Loucy (cell line): ENCODE measurements at regions not wholly inside any gene's neighbourhood (a gene's known extent, or its start where the extent isn't known, plus 50 kb on each side); places are given as distances from the start of the nearest gene placed in this dataset.
"Not testable (repeated sequence)": the region's sequence is repeated elsewhere in the genome, so short reads cannot be mapped to it uniquely, and the experiment has no call there.

Source experiments
- H2AFZ ChIP-seq: fragments of 200-600 bp; sonication (generic); 2 replicates; pipeline ENCODE4 v1.6.0; 2016; ENCODE audit warnings: antibody characterized with exemption, mild to moderate bottlenecking, low read length, moderate library complexity
- H3F3A ChIP-seq: fragments of 200-600 bp; 2 replicates; pipeline ENCODE4 v1.6.0; 2016; ENCODE audit warnings: antibody characterized with exemption, low read depth, mild to moderate bottlenecking
- H3K27me3 ChIP-seq: fragments of 200-600 bp; sonication (generic); 2 replicates; pipeline ENCODE4 v1.6.1; 2014; ENCODE audit warnings: low read length, mild to moderate bottlenecking; ENCODE audit not compliant: insufficient read depth, poor library complexity, severe bottlenecking
- H3K36me3 ChIP-seq: fragments of 200-600 bp; sonication (generic); 2 replicates; pipeline ENCODE4 v1.6.1; 2016; ENCODE audit warnings: low read length; ENCODE audit not compliant: insufficient read depth
- H3K4me1 ChIP-seq: fragments of 200-600 bp; sonication (generic); 2 replicates; pipeline ENCODE4 v1.5.1; 2014; ENCODE audit warnings: low read length, mild to moderate bottlenecking; ENCODE audit not compliant: insufficient read depth, poor library complexity, severe bottlenecking
- H3K4me2 ChIP-seq: fragments of 200-600 bp; sonication (generic); 2 replicates; pipeline ENCODE4 v1.6.0; 2014; ENCODE audit warnings: antibody characterized with exemption, low read length, low read depth, mild to moderate bottlenecking; ENCODE audit not compliant: poor library complexity, severe bottlenecking
- H3K4me3 ChIP-seq: fragments of 200-600 bp; sonication (generic); 2 replicates; pipeline ENCODE4 v1.5.1; 2014; ENCODE audit warnings: low read length, mild to moderate bottlenecking, mixed read lengths; ENCODE audit not compliant: poor library complexity, severe bottlenecking
- H3K79me2 ChIP-seq: fragments of 200-600 bp; sonication (generic); 2 replicates; pipeline ENCODE4 v1.6.1; 2014; ENCODE audit warnings: low read length; ENCODE audit not compliant: insufficient read depth
- H3K9ac ChIP-seq: fragments of 200-600 bp; sonication (generic); 2 replicates; pipeline ENCODE4 v1.6.0; 2014; ENCODE audit warnings: mild to moderate bottlenecking, low read depth, low read length, moderate library complexity; ENCODE audit not compliant: poor library complexity, severe bottlenecking
- H3K9me2 ChIP-seq: fragments of 200-600 bp; sonication (generic); replicated peaks from 2 replicates; pipeline ENCODE4 v1.6.1; 2016; ENCODE audit warnings: low read depth, low read length, mixed read lengths
- H3K9me3 ChIP-seq: fragments of 200-600 bp; sonication (generic); 2 replicates; pipeline ENCODE4 v1.6.1; 2014; ENCODE audit warnings: mild to moderate bottlenecking, antibody characterized with exemption, low read length, low read depth; ENCODE audit not compliant: insufficient read depth
- H4K20me1 ChIP-seq: fragments of 200-600 bp; sonication (generic); 2 replicates; pipeline ENCODE4 v1.6.0; 2014; ENCODE audit warnings: antibody characterized with exemption, low read length, mild to moderate bottlenecking; ENCODE audit not compliant: insufficient read depth, poor library complexity, severe bottlenecking
- CTCF ChIP-seq: fragments of 200-600 bp; sonication (generic); conservative IDR thresholded peaks from 2 replicates; pipeline ENCODE4 v1.5.1; 2014; ENCODE audit warnings: mild to moderate bottlenecking, antibody characterized with exemption, low read length
- EZH2phosphoT487 ChIP-seq: fragments of 200-600 bp; IDR thresholded peaks from 2 replicates; pipeline ENCODE4 v1.6.1; 2018; ENCODE audit warnings: antibody characterized with exemption, mild to moderate bottlenecking, moderate library complexity, borderline replicate concordance

DNA sequence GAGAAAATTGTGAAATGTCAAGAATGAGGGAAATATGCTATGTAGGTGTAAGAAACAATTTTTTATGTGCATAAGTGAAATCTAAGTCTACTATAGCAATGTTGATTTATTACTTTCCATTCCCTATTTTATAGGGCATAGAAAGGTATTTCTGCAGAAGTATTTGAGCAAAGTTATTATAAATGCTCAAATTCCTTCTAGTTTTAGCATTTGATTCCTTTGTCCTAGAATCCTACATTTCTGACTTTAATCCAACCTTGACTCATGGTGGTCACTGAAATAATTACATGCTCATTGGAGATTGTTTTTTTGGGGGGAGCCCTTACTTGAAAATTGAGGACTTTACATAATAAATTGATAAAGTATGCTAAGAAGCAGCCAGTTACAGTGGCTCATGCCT, 716.6 kb upstream of the LUZP2 start:
- no peaks in the 10 kb centered on the region for H3F3A ChIP-seq
- no peaks in the 10 kb centered on the region for H3K27me3 ChIP-seq
- no peak overlapping the region for H3K4me3 ChIP-seq
- no peaks in the 10 kb centered on the region for H3K9me2 ChIP-seq
- no peak overlapping the region for H2AFZ ChIP-seq
- no peaks in the 10 kb centered on the region for H4K20me1 ChIP-seq
- H3K79me2 ChIP-seq: no peaks in the 10 kb centered on the region
- TF ChIP-seq EZH2phosphoT487: no peak
- TF ChIP-seq CTCF: no peak
- H3K9ac ChIP-seq: no peak overlapping the region
- H3K4me2 ChIP-seq: no peak overlapping the region
- no peaks in the 10 kb centered on the region for H3K9me3 ChIP-seq
- no peaks in the 10 kb centered on the region for H3K36me3 ChIP-seq
- H3K4me1 ChIP-seq: no peaks in the 10 kb centered on the region

GRCh38 chr11:23781803-23782560, 714.9 kb upstream of the LUZP2 start:
- Histone ChIP-seq H3K4me3 (no peak overlapping the region), H3K4me2 (no peak overlapping the region)

DNA sequence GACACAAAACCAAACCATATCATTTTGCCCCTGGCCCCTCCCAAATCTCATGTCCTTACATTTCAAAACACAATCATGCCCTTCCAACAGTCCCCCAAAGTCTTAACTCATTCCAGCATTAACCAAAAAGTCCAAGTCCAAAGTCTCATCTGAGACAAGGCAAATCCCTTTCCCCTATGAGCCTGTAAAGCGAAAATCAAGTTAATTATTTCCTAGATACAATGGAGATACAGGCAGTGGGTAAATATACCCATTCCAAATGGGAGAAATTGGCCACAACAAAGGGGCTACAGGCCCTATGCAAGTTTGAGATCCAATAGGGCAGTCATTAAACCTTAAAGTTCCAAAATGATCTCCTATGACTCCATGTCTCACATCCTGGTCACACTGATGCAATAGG, 709.9 kb upstream of the LUZP2 start:
- not testable (repeated sequence) for H4K20me1 ChIP-seq, H3K9me2 ChIP-seq, H3K4me2 ChIP-seq, H3K36me3 ChIP-seq, H3K27me3 ChIP-seq, H2AFZ ChIP-seq, H3K9ac ChIP-seq, H3K4me3 ChIP-seq, H3K9me3 ChIP-seq, H3K79me2 ChIP-seq, H3F3A ChIP-seq
- peaks cover 20% of the 10 kb centered on the region for H3K4me1 ChIP-seq

More at GRCh38 chr11:23781803-23782560, 714.9 kb upstream of the LUZP2 start:
- Histone ChIP-seq H3K4me1 (peaks cover 10% of the 10 kb centered on the region), H3K79me2 (no peaks in the 10 kb centered on the region), H3K36me3 (no peaks in the 10 kb centered on the region), H3K9me2 (no peaks in the 10 kb centered on the region), H4K20me1 (no peaks in the 10 kb centered on the region), H3K9ac (no peak overlapping the region), H2AFZ (no peak overlapping the region), H3K9me3 (no peaks in the 10 kb centered on the region), H3K27me3 (no peaks in the 10 kb centered on the region), H3F3A (no peaks in the 10 kb centered on the region)
- TF ChIP-seq CTCF (no peak), EZH2phosphoT487 (no peak)
